ENCODE measurements at regions not wholly inside any gene's neighbourhood (a gene's known extent, or its start where the extent isn't known, plus 50 kb on each side); places are given as distances from the start of the nearest gene placed in this dataset.

DNA sequence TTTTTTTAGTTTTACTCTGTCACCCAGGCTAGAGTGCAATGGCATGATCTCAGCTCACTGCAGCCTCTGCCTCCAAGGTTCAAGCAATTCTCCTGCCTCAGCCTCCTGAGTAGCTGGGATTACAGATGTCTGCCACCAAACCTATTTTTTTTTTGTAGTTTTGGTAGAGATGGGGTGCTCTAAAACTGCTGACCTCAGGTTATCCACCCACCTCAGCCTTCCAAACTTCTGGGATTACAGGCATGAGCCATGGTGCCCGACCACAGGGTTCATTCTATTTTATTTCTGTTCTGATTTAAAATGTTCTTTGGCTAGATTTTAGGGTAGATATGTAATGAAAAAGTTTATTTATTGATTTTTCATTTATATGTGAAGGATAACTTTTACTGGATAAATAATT is 1062.8 kb upstream of the NOVA1 start:
- ChIA-PET CTCF (no interaction called here), POLR2A (no interaction called here)
- DNase-seq (ENCODE audit: low read depth, low spot score) (no peak), ATAC-seq (no peak)
- Histone ChIP-seq H3K27ac (ENCODE audit: low read length) (no peak overlapping the region), H3K4me1 (ENCODE audit: control insufficient read depth, insufficient read depth, low read length) (no peaks in the 10 kb centered on the region), H3K9me3 (ENCODE audit: control insufficient read depth, insufficient read depth, low read depth, low read length) (peaks cover 9% of the 10 kb centered on the region; the same call in 1 of the 2 replicates), H3K27me3 (ENCODE audit: control insufficient read depth, insufficient read depth, low read length) (no peaks in the 10 kb centered on the region), H3K4me3 (ENCODE audit: low read depth in 2 of 2, low read length in 2 of 2) (no peak overlapping the region), H3K36me3 (ENCODE audit: control insufficient read depth, insufficient read depth, low read length) (no peaks in the 10 kb centered on the region)
- TF ChIP-seq CTCF (IDR thresholded peaks at IDR 0.05): no peak
- TF ChIP-seq REST (IDR thresholded peaks at IDR 0.05; ENCODE audit: insufficient read depth in 1 of 2, low read depth in 2 of 2, low read length in 1 of 2): no peak
- TF ChIP-seq POLR2AphosphoS5 (IDR thresholded peaks at IDR 0.05; ENCODE audit: low read depth, low read length): no peak
- TF ChIP-seq TCF7L2 (IDR thresholded peaks at IDR 0.05; ENCODE audit: low read depth, low read length): no peak
- no peak for TF ChIP-seq SIN3A (IDR thresholded peaks at IDR 0.05; ENCODE audit: borderline replicate concordance, insufficient read depth, low read depth, low read length)
- in situ Hi-C loops (cut with HindIII; ENCODE audit: low pct_unique_long_range_greater_than_20kb, low sequenced_read_pairs): no loop called here
- intact Hi-C loops (cut with micrococcal nuclease; ENCODE audit: unreplicated experiment): no loop called here
- no TSS peak for BruUV-seq (replicated peaks)

DNA sequence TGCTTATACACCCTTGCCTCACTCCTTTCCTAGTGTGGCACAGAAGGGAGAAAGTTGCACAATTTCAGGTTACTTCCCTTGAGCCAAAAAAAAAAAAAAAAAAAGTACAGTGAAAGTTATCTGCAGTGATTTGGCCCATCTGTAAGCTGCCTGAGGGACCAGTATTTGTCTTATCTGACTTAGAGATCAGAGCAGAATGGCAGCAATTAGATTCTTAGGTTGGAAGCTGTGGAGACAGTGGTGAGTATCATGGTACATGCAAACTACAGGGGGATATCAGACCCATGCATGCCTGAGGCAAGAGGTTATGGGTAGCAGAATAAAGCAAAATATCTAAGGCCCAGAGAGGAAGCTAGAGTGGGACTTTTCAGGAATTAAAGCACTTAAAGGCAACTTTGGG is 1070.7 kb upstream of the NOVA1 start:
- intact Hi-C loops (cut with micrococcal nuclease; ENCODE audit: unreplicated experiment): no loop called here
- POLR2A ChIA-PET: interaction anchor here (0.6 kb wide), 1 partner anchor 153 kb away, joined by 3 read pairs; no protein-coding TSS in a partner anchor

More for the DNA sequence above, 1070.7 kb upstream of the NOVA1 start:
- ATAC-seq (no peak), DNase-seq (ENCODE audit: low read depth, low spot score) (no peak)
- H3K9me3 ChIP-seq (ENCODE audit: control insufficient read depth, insufficient read depth, low read depth, low read length): no peaks in the 10 kb centered on the region
- H3K27me3 ChIP-seq (ENCODE audit: control insufficient read depth, insufficient read depth, low read length): no peaks in the 10 kb centered on the region
- H3K4me1 ChIP-seq (ENCODE audit: control insufficient read depth, insufficient read depth, low read length): no peaks in the 10 kb centered on the region
- BruUV-seq (replicated peaks): no TSS peak
- in situ Hi-C loops (cut with HindIII; ENCODE audit: low pct_unique_long_range_greater_than_20kb, low sequenced_read_pairs): no loop called here
- TF ChIP-seq CTCF (IDR thresholded peaks at IDR 0.05) (no peak), REST (IDR thresholded peaks at IDR 0.05; ENCODE audit: insufficient read depth in 1 of 2, low read depth in 2 of 2, low read length in 1 of 2) (no peak), TCF7L2 (IDR thresholded peaks at IDR 0.05; ENCODE audit: low read depth, low read length) (no peak)
- CTCF ChIA-PET: no interaction called here
- no peak overlapping the region for H3K4me3 ChIP-seq (ENCODE audit: low read depth in 2 of 2, low read length in 2 of 2)
- H3K27ac ChIP-seq (ENCODE audit: low read length): no peak overlapping the region
- H3K36me3 ChIP-seq (ENCODE audit: control insufficient read depth, insufficient read depth, low read length): no peaks in the 10 kb centered on the region
